ENCODE measurements at regions not wholly inside any gene's neighbourhood (a gene's known extent, or its start where the extent isn't known, plus 50 kb on each side); places are given as distances from the start of the nearest gene placed in this dataset.
A peak's percentile ranks its signal among the peaks of the same experiment; 100 is the strongest.

GRCh38 chr18:51726614-51727013 is 529.1 kb upstream of the MEX3C start:
- H3K36me3 ChIP-seq (ENCODE audit: control insufficient read depth, insufficient read depth, low read length) = no peaks in the 10 kb centered on the region
- H3K27me3 ChIP-seq (replicated peaks; ENCODE audit: control insufficient read depth, insufficient read depth, low read length) = no peaks in the 10 kb centered on the region
- TF ChIP-seq, protein P1, sequence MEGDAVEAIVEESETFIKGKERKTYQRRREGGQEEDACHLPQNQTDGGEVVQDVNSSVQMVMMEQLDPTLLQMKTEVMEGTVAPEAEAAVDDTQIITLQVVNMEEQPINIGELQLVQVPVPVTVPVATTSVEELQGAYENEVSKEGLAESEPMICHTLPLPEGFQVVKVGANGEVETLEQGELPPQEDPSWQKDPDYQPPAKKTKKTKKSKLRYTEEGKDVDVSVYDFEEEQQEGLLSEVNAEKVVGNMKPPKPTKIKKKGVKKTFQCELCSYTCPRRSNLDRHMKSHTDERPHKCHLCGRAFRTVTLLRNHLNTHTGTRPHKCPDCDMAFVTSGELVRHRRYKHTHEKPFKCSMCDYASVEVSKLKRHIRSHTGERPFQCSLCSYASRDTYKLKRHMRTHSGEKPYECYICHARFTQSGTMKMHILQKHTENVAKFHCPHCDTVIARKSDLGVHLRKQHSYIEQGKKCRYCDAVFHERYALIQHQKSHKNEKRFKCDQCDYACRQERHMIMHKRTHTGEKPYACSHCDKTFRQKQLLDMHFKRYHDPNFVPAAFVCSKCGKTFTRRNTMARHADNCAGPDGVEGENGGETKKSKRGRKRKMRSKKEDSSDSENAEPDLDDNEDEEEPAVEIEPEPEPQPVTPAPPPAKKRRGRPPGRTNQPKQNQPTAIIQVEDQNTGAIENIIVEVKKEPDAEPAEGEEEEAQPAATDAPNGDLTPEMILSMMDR (IDR thresholded peaks at IDR 0.05; ENCODE audit: insufficient read depth, low read length, poor library complexity, severe bottlenecking) = no peak
- peak; percentile 51 for DNase-seq (ENCODE audit: extremely low read depth, insufficient read length)
- no peak overlapping the region for H3K4me3 ChIP-seq (replicated peaks; ENCODE audit: low read depth, low read length)

DNA sequence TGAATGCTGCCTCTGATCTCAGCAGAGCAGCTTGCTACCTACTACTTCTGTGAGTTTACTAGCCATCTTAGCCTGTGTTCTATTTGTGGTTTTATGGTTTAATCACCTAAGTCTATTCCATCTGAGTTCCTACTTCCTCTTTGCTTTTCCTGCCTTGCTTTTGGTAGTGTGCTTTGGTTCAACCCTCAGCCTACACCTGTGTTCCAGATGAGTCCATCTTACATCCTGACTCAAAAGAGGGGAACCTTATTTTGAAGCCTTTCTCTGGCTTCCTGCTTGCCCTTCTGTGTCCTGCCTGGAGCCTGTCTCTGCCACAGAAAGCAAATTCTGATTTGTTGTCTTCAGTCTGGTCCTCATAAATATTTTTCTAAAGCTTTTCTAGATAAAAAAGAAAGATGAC is 530.3 kb upstream of the MEX3C start:
- TF ChIP-seq, protein P1 (IDR thresholded peaks at IDR 0.05; ENCODE audit: insufficient read depth, low read length, poor library complexity, severe bottlenecking) = no peak
- Histone ChIP-seq H3K36me3 (ENCODE audit: control insufficient read depth, insufficient read depth, low read length) (no peaks in the 10 kb centered on the region), H3K4me3 (replicated peaks; ENCODE audit: low read depth, low read length) (no peak overlapping the region), H3K27me3 (replicated peaks; ENCODE audit: control insufficient read depth, insufficient read depth, low read length) (no peaks in the 10 kb centered on the region)
- peak; percentile 59 for DNase-seq (ENCODE audit: extremely low read depth, insufficient read length)

DNA sequence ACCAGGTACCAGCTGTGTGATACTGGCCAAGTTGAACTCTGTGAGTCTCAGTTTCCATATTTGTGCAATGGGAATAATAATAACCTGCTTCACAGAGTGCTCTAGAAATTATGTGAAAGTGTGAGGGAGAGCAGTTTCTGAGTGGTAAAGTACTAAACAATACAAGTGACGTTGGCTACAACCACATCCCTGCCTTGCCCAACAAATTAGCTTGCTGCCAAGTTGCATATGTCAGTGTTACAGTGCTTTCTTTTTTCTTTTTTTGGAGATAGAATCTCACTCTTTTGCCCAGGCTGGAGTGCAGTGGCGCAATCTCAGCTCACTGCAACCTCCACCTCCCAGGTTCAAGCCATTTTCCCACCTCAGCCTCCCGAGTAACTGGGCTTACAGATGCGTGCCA is 533.6 kb upstream of the MEX3C start:
- TF ChIP-seq, protein P1 (IDR thresholded peaks at IDR 0.05; ENCODE audit: insufficient read depth, low read length, poor library complexity, severe bottlenecking) = no peak
- H3K27me3 ChIP-seq (replicated peaks; ENCODE audit: control insufficient read depth, insufficient read depth, low read length) = no peaks in the 10 kb centered on the region
- no peaks in the 10 kb centered on the region for H3K36me3 ChIP-seq (ENCODE audit: control insufficient read depth, insufficient read depth, low read length)
- H3K4me3 ChIP-seq (replicated peaks; ENCODE audit: low read depth, low read length) = no peak overlapping the region
- no peak for DNase-seq (ENCODE audit: extremely low read depth, insufficient read length)

DNA sequence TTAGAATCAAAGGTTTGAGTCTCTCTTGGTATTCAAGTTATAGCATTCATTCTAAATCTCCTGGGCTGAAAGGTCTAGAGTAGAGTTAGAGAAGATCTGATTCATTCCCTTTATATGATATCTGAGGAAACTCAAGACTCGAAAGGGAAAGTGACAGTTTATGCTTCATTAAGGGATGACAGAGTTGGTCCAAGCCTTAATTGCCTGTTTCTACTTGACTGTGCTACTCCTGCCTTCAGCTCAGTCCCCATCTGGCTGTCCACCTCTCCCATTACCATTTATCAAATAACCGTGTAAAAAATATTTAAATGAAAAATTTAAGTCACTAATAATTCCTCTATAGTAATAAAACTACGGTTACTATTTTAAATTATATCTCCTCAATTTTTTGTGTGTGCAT is 537.1 kb upstream of the MEX3C start:
- no peak for DNase-seq (ENCODE audit: extremely low read depth, insufficient read length)
- TF ChIP-seq, protein P1 (IDR thresholded peaks at IDR 0.05; ENCODE audit: insufficient read depth, low read length, poor library complexity, severe bottlenecking) = no peak

DNA sequence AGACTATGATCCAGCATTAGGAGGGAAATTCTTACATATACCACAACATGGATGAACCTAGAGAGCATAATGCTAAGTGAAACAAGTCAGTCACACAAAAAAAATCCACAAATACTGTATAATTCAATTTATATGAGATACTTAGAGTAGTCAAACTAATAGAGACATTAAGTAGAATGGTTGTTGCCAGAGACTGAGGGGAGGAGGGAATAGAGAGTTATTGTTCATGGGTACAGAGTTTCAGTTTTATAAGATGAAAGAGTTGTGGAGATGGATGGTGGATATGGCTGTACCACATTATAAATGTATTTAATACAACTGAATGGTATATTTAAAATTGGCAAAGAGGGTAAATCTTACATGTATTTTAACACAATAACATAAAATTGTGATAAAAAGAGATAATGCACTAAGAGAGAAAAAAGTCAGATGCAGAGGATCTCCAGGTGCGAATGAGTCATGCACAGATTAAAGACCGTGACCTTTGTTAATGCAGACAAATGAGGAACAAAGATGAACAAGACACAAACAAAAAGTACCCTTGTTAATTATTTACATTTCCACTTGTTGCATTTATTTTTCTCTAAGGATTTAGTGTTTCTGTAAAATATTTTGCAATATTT is 541.7 kb upstream of the MEX3C start:
- Histone ChIP-seq H3K4me3 (replicated peaks; ENCODE audit: low read depth, low read length) (no peak overlapping the region), H3K36me3 (ENCODE audit: control insufficient read depth, insufficient read depth, low read length) (no peaks in the 10 kb centered on the region), H3K27me3 (replicated peaks; ENCODE audit: control insufficient read depth, insufficient read depth, low read length) (no peaks in the 10 kb centered on the region)
- DNase-seq (ENCODE audit: extremely low read depth, insufficient read length) = peak; percentile 48
- TF ChIP-seq, protein P1 (IDR thresholded peaks at IDR 0.05; ENCODE audit: insufficient read depth, low read length, poor library complexity, severe bottlenecking) = no peak

More for the DNA sequence above, 537.1 kb upstream of the MEX3C start:
- Histone ChIP-seq H3K36me3 (ENCODE audit: control insufficient read depth, insufficient read depth, low read length) (no peaks in the 10 kb centered on the region), H3K4me3 (replicated peaks; ENCODE audit: low read depth, low read length) (no peak overlapping the region), H3K27me3 (replicated peaks; ENCODE audit: control insufficient read depth, insufficient read depth, low read length) (no peaks in the 10 kb centered on the region)

DNA sequence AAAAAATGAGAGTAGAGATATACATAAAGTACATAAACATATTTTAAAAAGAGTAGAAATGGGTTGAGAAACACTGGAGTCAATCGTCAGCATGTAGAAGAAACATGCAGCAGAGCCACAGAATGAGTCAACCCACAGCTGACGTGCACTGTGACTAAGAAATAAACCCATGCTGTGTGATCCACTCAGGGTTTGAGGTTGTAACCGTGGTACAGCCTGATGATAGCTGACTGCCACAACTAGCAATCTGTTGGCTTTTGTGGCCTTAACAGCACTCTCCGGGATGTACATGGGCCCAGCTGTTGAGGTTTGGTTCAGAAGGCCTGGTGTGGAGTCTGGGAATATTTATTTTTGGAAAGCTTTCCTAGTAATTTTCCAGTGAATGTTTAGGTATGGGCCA is 554.4 kb upstream of the MEX3C start:
- Histone ChIP-seq H3K27me3 (replicated peaks; ENCODE audit: control insufficient read depth, insufficient read depth, low read length) (no peaks in the 10 kb centered on the region), H3K36me3 (ENCODE audit: control insufficient read depth, insufficient read depth, low read length) (no peaks in the 10 kb centered on the region), H3K4me3 (replicated peaks; ENCODE audit: low read depth, low read length) (no peak overlapping the region)
- TF ChIP-seq, protein P1 (IDR thresholded peaks at IDR 0.05; ENCODE audit: insufficient read depth, low read length, poor library complexity, severe bottlenecking) = no peak
- DNase-seq (ENCODE audit: extremely low read depth, insufficient read length) = no peak

Data from GM06990 (cell line).